ENCODE measurements at regions not wholly inside any gene's neighbourhood (a gene's known extent, or its start where the extent isn't known, plus 50 kb on each side); places are given as distances from the start of the nearest gene placed in this dataset.
"Not testable (repeated sequence)": the region's sequence is repeated elsewhere in the genome, so short reads cannot be mapped to it uniquely, and the experiment has no call there.

GRCh38 chrX:68994135-68994890 lies 165.5 kb downstream of the EFNB1 start:
- no peak for DNase-seq

GRCh38 chrX:68992821-68993397 lies 164.1 kb downstream of the EFNB1 start:
- no peak for DNase-seq

GRCh38 chrX:68991691-68992345 lies 163.0 kb downstream of the EFNB1 start:
- DNase-seq: no peak

GRCh38 chrX:68990948-68991347 lies 162.1 kb downstream of the EFNB1 start:
- no peak for DNase-seq

- no peak for DNase-seq
Measured at GRCh38 chrX:68989865-68990606, 161.2 kb downstream of the EFNB1 start.

GRCh38 chrX:68989456-68989855 lies 160.6 kb downstream of the EFNB1 start:
- no peak for DNase-seq

- no peak for DNase-seq
Measured at GRCh38 chrX:68988865-68989264, 160.0 kb downstream of the EFNB1 start.

- DNase-seq: no peak
Measured at GRCh38 chrX:68985135-68985755, 156.4 kb downstream of the EFNB1 start.

GRCh38 chrX:68983004-68983857 lies 154.4 kb downstream of the EFNB1 start:
- no peak for DNase-seq

GRCh38 chrX:68982476-68982875 lies 153.7 kb downstream of the EFNB1 start:
- DNase-seq: no peak

GRCh38 chrX:68980906-68981616 lies 152.2 kb downstream of the EFNB1 start:
- no peak for DNase-seq

- no peak for DNase-seq
Measured at GRCh38 chrX:68978655-68979054, 149.8 kb downstream of the EFNB1 start.

GRCh38 chrX:68978255-68978654 lies 149.4 kb downstream of the EFNB1 start:
- no peak for DNase-seq

GRCh38 chrX:68953331-68953730 lies 124.5 kb downstream of the EFNB1 start:
- DNase-seq: no peak

GRCh38 chrX:68951942-68952619 lies 123.3 kb downstream of the EFNB1 start:
- not testable (repeated sequence) for DNase-seq

- no peak for DNase-seq
Measured at GRCh38 chrX:68950937-68951336, 122.1 kb downstream of the EFNB1 start.

GRCh38 chrX:68947882-68948605 lies 119.2 kb downstream of the EFNB1 start:
- no peak for DNase-seq

GRCh38 chrX:68945603-68946228 lies 116.9 kb downstream of the EFNB1 start:
- DNase-seq: no peak

- DNase-seq: no peak
Measured at GRCh38 chrX:68945081-68945602, 116.3 kb downstream of the EFNB1 start.

Data from NCI-H526 treated with DMSO at 0.1 percent for 48 hours (cell line).